KOPT-K1 (cell line): ENCODE measurements at regions not wholly inside any gene's neighbourhood (a gene's known extent, or its start where the extent isn't known, plus 50 kb on each side); places are given as distances from the start of the nearest gene placed in this dataset.

Experiments used
- H3K27ac ChIP-seq: fragments of 200-600 bp; sonication (generic); 2 replicates; pipeline ENCODE4 v1.5.1; 2016; ENCODE audit warnings: antibody characterized with exemption, mild to moderate bottlenecking, low read depth, low read length; ENCODE audit not compliant: poor library complexity, severe bottlenecking
- H3K36me3 ChIP-seq: fragments of 200-600 bp; sonication (generic); 2 replicates; pipeline ENCODE4 v1.5.1; 2017; ENCODE audit warnings: antibody characterized with exemption, mild to moderate bottlenecking, low read length, moderate library complexity; ENCODE audit not compliant: insufficient read depth
- H3K9me3 ChIP-seq: fragments of 200-600 bp; sonication (generic); 2 replicates; pipeline ENCODE4 v1.5.1; 2017; ENCODE audit warnings: antibody characterized with exemption, low read length, mild to moderate bottlenecking; ENCODE audit not compliant: insufficient read depth, poor library complexity, severe bottlenecking

GRCh38 chr1:222991908-222992307 lies 151.1 kb downstream of the TLR5 start:
- no peaks in the 10 kb centered on the region for H3K36me3 ChIP-seq
- no peaks in the 10 kb centered on the region for H3K9me3 ChIP-seq
- no peak overlapping the region for H3K27ac ChIP-seq

- no peaks in the 10 kb centered on the region for H3K36me3 ChIP-seq
- H3K27ac ChIP-seq: no peak overlapping the region
- no peaks in the 10 kb centered on the region for H3K9me3 ChIP-seq
Measured at GRCh38 chr1:222994511-222995235, 148.4 kb downstream of the TLR5 start.

- no peaks in the 10 kb centered on the region for H3K9me3 ChIP-seq
- H3K36me3 ChIP-seq: no peaks in the 10 kb centered on the region
- H3K27ac ChIP-seq: no peak overlapping the region
Measured at GRCh38 chr1:222995236-222995580, 147.8 kb downstream of the TLR5 start.

- Histone ChIP-seq H3K27ac (no peak overlapping the region), H3K9me3 (no peaks in the 10 kb centered on the region), H3K36me3 (no peaks in the 10 kb centered on the region)
Measured at GRCh38 chr1:222995620-222996309, 147.3 kb downstream of the TLR5 start.

GRCh38 chr1:222996310-222996975 lies 146.6 kb downstream of the TLR5 start:
- no peak overlapping the region for H3K27ac ChIP-seq
- H3K36me3 ChIP-seq: no peaks in the 10 kb centered on the region
- no peaks in the 10 kb centered on the region for H3K9me3 ChIP-seq

- H3K27ac ChIP-seq: no peak overlapping the region
- no peaks in the 10 kb centered on the region for H3K9me3 ChIP-seq
- no peaks in the 10 kb centered on the region for H3K36me3 ChIP-seq
Measured at GRCh38 chr1:223000632-223001031, 142.4 kb downstream of the TLR5 start.

- Histone ChIP-seq H3K27ac (no peak overlapping the region), H3K9me3 (no peaks in the 10 kb centered on the region), H3K36me3 (no peaks in the 10 kb centered on the region)
Measured at GRCh38 chr1:223001653-223002634, 141.1 kb downstream of the TLR5 start.

GRCh38 chr1:223003549-223003948 lies 139.5 kb downstream of the TLR5 start:
- Histone ChIP-seq H3K36me3 (no peaks in the 10 kb centered on the region), H3K27ac (no peak overlapping the region), H3K9me3 (no peaks in the 10 kb centered on the region)

- H3K36me3 ChIP-seq: no peaks in the 10 kb centered on the region
- H3K27ac ChIP-seq: no peak overlapping the region
- no peaks in the 10 kb centered on the region for H3K9me3 ChIP-seq
Measured at GRCh38 chr1:223006371-223006770, 136.7 kb downstream of the TLR5 start.

GRCh38 chr1:223006917-223007648 lies 136.0 kb downstream of the TLR5 start:
- Histone ChIP-seq H3K36me3 (no peaks in the 10 kb centered on the region), H3K9me3 (no peaks in the 10 kb centered on the region), H3K27ac (no peak overlapping the region)

GRCh38 chr1:223007935-223008334 lies 135.1 kb downstream of the TLR5 start:
- Histone ChIP-seq H3K27ac (no peak overlapping the region), H3K36me3 (no peaks in the 10 kb centered on the region), H3K9me3 (no peaks in the 10 kb centered on the region)

- no peaks in the 10 kb centered on the region for H3K36me3 ChIP-seq
- no peak overlapping the region for H3K27ac ChIP-seq
- H3K9me3 ChIP-seq: no peaks in the 10 kb centered on the region
Measured at GRCh38 chr1:223008808-223009207, 134.2 kb downstream of the TLR5 start.

GRCh38 chr1:223009406-223009805 lies 133.6 kb downstream of the TLR5 start:
- Histone ChIP-seq H3K27ac (no peak overlapping the region), H3K9me3 (no peaks in the 10 kb centered on the region), H3K36me3 (no peaks in the 10 kb centered on the region)
